ENCODE measurements at regions not wholly inside any gene's neighbourhood (a gene's known extent, or its start where the extent isn't known, plus 50 kb on each side); places are given as distances from the start of the nearest gene placed in this dataset.

DNA sequence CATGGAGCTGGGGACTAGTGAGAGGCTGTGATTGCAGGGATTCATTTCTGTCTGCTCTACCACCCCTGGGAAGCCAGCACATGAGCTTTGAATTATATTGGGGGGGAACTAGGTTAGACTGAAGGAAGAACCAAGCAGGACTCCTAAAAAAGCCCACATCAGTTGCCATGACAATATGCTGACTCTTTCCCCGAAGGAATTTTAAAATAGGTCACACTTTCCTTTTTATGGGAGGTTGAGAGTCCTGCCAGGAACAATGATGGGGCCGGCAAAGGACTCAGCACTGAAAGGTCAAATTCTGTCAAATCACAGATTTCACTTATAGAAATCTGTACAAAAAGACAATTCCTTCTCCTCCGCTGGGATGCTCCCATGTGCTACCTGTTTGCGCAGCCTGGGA is 130.8 kb downstream of the ZNF621 start:
- no peak for TF ChIP-seq CTCF (IDR thresholded peaks at IDR 0.05)
- no peak for TF ChIP-seq TCF7L2 (IDR thresholded peaks at IDR 0.05; ENCODE audit: low read depth, low read length)
- no peak for TF ChIP-seq POLR2AphosphoS5 (IDR thresholded peaks at IDR 0.05; ENCODE audit: low read depth, low read length)
